ENCODE measurements at regions not wholly inside any gene's neighbourhood (a gene's known extent, or its start where the extent isn't known, plus 50 kb on each side); places are given as distances from the start of the nearest gene placed in this dataset.
"Not testable (repeated sequence)": the region's sequence is repeated elsewhere in the genome, so short reads cannot be mapped to it uniquely, and the experiment has no call there.

DNA sequence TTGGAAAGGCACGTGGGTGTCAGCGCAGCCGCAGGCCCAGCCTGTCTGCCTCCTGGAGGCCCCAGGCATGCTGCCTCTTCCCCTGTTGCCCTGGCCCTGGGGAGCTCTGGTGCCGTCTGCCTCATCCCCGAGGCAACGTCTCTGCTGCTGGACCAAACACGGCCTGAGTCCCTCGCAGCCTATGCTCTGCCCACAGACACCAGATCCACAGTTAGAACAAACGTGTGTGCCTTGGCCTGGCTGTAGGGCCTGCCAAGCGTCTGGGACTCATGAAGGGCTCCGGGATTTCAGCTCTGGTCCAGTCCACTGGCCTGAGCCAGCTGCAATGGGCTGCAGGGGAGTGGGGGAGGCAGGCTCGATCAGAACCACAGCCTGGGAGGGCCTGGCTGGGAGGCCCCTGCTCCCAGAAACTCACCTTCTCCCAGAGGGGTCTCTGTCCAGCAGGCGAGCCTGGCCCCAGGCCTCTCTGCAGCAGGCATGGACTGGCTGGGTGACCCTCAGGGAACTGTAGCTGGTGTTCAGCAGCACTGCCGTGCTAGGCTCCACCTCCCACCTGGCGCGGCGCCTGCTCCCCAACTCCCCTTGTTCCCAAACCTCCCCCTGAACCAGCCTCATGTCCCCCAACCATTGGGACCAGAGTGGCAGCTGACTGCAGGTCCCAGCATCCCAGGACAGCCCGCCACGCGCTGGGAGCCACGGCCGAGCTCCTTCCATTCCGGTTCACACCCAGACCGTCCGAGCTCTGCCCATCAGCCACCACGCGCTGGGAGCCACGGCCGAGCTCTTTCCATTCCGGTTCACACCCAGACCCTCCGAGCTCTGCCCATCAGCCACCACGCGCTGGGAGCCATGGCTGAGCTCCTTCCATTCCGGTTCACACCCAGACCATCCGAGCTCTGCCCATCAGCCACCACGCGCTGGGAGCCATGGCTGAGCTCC lies 197.0 kb downstream of the DLL1 start:
- no peak for DNase-seq

DNA sequence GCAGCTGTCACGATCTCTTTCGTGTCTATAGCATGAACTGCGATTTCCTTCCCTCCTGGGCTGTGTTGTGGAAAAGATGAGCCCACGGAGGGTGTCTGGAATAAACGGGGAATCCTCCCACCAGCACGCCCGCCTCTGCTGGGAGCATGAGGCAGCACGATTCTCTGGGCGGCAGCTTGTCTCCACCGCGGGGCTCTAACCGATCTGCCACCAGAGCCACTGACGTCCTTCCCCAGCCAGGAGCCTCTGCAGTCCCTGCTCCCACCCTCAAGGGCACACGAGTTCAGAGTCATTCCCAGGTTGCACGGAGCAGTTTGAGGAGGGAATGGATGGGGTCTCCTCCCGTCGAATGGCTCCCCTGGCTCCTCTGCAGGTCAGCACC lies 197.6 kb downstream of the DLL1 start:
- no peak for DNase-seq

DNA sequence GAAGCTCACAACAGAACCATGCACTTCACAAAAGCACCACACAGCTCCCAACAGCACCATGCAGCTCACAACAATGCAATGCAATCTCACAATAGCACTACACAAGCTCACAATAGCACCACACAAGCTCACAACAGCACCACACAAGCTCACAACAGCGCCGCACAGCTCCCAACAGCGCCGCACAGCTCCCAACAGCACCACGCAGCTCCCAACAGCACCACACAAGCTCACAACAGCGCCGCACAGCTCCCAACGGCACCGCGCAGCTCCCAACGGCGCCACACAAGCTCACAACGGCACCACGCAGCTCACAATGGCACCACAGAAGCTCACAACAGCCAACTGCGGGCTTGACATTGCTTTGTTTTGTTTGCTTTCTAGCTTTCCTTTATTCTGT lies 198.1 kb downstream of the DLL1 start:
- DNase-seq: no peak

DNA sequence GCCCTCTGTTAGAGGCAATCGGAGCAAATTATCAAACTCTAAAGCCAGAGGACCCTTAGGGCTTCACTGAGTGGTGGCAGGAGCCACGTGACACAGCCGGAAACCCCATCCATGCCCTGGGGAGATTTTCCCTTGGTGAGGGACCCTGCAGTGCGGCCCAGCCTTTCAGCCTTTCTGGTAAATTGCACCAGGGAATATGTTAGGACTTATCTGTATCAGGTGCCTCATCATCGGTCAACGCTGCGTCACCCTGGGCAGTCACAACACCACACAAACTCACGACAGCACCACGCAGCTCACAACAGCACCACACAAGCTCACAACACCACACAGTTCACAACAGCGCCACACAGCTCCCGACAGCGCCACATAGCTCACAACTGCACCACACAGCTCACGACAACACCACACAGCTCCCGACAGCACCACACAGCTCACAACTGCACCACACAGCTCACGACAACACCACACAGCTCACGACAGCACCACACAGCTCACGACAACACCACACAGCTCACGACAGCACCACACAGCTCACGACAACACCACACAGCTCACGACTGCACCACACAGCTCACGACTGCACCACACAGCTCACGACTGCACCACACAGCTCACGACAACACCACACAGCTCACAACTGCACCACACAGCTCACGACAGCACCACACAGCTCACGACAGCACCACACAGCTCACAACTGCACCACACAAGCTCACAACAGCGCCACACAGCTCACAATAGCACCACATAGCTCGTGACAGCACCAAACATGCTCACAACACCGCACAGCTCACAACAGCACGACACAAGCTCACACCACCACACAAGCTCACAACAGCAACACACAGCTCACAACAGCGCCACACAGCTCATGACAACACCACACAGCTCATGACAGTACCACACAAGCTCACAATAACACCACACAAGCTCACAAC lies 199.0 kb downstream of the DLL1 start:
- no peak for DNase-seq

DNA sequence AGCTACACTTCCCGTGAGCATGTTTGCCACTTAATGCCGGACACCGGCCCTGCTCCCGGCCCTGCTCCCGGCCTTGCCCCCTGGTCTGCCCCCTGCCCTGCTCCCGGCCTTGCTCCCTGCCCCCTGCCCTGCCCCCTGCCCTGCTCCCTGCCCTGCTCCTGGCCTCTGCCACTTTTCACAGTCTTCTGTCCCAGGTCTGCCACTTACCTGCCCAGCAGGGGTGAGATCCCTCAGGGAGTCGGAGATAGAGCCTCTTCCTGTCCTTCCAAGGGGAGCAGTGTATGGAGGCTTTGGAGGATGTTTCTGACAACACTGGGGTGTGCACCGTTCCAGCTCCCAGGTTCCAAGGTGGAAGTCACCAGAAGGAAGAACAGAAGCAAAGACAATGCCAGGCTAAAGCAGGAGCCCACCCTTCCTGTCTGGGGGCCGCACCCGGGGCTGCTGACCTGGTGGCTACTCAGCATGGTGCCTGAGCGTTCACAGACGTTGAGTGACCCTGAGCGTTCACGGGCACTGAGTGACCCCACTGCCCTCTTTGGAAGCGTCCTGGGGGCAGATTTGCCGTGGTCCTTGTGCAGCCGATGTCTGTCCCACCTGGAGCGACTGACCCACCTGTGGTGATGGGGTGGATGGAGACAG lies 199.8 kb downstream of the DLL1 start:
- DNase-seq: no peak

DNA sequence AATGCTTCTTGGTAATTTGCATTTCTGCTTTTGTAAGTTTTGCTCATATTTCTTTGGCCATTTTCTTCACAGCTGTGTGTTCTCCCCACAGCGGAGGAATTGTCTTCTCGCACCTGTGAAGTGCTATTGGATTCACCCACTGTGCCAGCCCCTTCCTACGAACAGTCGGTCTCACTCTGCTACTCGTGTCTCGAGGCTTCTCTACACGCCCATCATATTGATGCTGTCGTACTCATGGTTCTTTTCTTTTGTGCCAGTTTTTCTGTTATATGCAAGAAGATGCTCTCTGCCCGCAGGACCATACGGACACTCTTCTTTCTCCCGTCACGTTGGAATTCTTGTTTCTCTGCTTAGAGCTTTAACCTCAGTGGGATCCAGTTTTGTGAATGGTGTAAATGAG lies 200.3 kb downstream of the DLL1 start:
- DNase-seq: no peak

DNA sequence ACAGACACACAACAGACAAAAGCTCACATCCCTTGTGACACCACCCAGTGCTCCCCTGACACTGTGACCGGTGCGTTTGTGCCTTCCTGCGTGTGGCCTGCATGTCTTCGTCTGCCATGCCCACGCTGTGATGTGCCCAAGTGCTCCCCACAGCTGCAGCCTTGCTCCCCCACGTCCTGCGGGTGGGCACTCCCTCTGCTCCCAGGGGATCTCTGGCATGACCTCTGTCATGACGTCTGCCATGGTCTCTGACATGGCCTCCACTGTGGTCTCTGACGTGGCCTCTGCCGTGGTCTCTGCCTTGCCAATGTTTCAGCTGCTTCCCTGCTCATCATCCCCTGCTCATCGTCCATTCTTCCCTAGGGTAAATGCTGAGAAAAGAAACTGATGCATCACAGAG lies 200.9 kb downstream of the DLL1 start:
- no peak for DNase-seq

DNA sequence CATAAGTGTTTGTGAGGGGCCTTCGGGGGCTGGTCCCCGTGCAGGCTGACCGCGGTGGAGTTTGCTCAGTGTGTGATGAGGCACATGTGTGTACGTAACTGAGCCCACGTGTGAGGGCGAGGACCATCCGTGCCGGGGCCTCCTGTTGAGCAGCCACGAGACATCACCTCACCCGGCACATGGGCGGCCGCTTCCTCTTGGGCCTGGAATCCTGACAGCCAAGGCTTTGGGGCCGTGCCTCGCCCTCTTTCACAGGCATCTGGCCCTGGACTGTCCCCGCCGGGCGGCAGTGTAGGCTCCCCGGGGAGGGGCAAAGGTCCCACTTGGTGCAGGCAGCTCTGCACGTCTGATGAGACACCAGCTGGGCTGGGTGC lies 202.3 kb downstream of the DLL1 start:
- DNase-seq: no peak

DNA sequence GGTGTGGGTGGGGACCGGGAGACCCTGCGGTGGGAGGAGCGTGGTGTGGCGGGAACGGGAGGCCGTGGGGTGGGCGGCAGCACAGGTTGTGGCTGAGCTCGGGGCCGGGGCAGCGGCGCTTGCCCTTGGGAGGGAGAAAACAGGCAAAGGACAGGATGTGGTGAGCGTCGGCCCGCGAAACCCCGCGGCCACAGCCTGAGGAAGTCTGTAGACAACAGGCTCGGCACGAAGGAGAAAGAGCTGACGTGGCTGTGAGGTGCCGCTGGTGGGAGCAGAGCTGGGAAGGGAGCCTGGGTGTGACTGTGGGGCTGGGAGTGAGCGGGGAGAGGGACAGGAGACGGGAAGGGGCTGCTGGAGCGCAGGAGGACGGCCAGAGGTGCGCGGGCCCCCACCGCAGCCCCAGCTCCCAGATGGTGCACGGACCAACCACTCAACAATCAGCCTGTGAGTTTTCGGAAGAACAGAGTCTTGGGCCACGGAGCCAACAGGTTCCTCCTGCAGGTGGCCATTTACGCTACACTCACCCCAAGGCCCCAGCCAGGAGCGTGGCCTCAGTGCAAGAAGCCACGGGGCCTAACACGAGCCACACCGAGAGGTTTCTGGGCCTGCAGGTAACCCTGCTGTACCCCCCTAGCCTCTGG lies 202.8 kb downstream of the DLL1 start:
- DNase-seq: peak; percentile 27 to 30

DNA sequence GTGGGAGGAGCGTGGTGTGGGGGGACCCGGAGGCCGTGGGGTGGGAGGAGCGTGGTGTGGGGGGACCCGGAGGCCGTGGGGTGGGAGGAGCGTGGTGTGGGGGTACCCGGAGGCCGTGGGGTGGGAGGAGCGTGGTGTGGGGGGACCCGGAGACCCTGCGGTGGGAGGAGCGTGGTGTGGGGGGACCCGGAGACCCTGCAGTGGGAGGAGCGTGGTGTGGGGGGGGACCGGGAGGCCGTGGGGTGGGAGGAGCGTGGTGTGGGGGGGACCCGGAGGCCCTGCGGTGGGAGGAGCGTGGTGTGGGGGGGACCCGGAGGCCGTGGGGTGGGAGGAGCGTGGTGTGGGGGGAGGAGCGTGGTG lies 203.5 kb downstream of the DLL1 start:
- DNase-seq: not testable (repeated sequence)

DNA sequence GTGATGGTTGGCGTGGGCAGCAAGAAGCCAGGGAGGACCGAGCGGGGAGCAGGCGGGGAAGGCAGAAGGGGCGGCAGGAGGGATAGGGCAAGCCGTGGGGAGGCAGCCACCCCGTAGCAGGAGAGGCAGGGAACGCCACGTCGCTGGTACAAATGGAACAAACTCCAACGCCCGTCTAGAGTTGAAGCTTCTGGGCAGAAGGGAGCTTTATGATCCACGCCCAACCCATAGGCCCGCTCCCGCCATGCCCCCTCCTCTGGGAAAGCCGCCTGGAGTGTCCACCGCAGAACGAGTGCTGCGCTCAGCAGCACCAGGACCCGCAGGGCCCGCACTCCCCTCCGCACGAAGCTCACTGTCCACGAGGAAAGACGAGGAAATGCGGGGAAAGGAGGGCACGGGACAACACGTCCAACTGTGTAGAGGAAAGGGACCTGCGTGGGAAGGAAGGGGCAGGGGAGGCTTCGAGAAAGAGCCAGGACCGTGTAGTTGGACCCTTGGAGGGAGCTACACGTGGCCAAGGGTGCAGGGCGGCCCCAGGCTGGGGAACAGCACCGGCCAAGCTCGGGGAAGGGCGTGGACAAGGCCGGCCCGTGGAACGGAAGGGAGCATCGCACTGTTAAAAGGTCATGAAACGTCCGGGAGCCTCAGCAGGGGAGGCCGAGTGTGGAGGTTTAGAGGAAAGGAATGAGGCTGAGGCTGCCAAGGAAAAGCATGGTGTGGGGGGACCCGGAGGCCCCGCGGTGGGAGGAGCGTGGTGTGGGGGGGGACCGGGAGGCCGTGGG lies 204.0 kb downstream of the DLL1 start:
- no peak for DNase-seq

DNA sequence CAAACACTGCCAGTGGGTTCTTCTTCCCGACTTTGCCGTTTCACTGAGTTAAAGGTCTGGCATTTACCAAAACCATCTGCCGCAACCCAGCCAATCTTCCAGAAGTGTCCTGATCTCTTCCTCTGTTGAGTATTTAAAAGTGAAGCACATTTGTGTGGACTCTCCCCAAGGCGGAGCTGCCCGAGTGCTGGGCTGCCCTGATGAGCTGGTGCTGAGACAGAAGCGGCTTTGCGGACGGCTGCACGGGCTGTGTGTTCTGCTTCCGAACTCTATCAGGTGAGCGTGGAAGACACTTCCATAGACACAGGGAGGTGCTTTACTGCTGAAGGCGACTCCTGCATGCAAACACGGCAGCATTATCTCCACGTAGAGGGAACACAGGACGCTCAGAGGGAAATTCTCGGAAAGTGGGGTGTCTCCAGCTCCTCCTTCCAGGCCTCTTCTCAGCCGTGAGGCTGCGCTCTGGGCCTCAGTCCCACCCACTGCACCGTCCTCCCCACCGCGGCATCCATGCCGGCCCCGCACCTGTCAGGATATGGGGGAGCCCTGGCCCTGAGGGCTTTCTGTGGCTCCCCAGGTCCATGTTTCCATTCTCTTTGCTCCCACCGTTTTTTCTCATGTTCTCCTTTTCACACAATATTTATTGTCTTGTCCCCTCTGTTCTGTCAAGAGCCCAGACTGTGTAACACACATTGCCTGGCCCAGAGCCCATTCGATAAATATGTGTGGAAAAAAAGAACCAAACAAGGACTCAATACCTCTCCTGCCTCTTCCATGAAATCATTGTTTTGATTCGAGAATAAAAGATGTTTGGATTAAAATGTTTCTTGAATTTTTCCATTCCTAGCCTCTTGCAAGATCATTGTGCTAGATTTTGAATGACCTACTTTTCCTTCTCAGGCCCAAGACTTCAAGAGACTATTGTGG lies 205.1 kb downstream of the DLL1 start:
- DNase-seq: no peak

DNA sequence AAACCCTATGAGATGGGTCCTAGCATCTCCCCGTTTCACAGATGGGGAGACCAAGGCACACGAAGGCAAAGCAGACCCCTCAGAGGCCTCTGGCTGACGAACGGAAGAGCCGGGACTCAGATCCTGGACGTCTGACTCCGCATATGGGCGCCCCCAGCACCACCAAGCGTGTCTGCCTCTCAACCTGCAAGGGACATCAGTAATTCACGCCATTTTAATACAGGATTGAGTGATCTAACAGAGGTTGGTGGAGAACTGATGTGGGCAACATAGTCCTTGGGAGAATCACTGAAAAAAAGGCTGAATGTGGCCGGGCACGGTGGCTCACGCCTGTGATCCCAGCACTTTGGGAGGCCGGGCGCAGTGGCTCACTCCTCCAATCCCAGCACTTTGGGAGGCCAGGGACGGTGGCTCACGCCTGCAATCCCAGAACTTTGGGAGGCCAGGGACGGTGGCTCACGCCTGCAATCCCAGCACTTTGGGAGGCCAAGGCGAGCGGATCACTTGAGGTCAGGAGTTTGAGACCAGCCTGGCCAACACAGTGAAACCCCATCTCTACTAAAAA lies 206.6 kb downstream of the DLL1 start:
- DNase-seq: no peak

DNA sequence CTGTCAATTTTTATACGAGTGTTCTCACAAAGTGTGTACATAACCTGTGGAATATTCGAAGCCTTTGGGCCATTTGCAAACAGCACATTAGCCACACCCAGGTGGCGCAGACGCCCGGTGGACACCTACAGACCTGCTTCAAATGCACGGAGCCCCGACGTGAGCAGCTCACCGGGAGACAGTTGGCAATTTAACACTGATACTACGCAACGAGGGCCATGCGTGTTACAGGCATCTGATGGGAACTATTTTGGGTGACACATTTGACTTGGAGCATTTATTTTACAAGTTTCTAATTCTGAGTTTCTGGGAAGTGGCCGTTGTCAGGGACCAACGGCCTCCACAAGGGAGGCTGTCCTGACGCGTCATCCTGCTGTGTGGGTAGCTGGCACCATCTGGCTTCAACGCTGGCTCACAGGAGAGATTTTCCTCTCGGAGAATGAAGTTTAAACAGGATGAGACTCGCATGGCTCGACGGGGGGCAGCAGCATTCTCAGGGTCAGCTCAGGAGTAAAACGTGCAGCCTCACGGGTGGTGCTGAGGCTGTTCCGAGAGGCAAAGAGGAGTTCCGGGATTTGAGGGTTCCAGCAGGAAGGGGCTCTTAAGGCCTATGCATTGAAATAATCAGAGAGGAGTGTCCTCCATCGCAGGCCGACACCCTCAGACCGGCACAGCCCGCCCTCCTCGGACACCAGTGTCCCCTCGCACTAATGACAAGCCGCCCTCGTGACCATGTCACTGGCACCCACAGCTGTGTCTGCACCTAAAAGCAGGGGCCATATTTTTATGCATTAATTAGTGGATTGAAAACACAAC lies 207.4 kb downstream of the DLL1 start:
- no peak for DNase-seq

DNA sequence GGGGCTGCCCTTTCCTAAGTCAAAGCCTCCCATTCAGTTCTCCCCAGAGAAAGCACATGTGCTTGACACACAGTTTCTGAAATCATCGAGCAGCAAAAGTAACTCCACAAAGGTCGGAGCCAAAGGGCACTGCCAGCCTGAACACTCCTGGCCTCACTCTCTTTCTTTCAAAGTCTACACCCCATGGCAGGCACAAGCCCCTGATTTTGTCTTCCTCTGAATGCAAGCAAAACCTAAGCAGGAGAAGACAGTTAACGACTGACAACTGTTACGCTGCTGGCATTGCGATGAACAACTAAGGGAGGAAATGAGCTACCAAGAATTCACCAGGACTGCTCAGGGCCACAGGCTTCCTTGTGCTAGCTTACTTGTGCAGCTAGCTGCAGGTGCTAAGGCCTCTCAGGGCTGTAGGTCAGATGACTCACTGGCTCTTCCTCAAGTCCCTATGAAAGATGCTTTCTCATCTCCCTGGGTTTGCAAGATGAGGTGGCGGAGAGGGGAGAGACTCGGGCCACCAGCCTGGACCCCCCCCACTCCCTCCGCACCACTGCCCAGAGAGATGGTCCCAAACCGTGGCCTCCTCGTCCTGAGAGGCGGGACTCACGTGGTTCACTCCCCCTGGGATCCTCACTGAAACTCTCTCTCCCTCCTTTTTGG lies 208.2 kb downstream of the DLL1 start:
- DNase-seq: no peak

DNA sequence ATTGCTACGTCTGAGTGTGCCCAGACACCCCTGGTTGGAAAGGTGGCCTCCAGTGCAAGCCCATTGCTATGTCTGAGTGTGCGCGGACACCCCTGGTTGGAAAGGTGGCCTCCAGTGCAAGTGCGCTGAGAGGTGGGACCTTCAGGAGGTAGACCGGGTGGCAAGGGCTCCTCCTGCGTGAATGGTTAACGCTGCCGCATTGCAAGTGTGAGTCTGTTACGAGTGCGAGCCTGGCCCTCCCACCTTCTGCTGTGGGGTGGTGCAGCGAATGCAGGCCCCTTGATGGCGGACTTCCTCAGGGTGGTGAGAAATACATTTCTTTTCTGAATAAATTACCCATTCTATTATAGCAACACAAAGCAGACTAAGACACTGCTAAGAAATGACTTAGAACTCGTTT lies 208.8 kb downstream of the DLL1 start:
- DNase-seq: no peak

DNA sequence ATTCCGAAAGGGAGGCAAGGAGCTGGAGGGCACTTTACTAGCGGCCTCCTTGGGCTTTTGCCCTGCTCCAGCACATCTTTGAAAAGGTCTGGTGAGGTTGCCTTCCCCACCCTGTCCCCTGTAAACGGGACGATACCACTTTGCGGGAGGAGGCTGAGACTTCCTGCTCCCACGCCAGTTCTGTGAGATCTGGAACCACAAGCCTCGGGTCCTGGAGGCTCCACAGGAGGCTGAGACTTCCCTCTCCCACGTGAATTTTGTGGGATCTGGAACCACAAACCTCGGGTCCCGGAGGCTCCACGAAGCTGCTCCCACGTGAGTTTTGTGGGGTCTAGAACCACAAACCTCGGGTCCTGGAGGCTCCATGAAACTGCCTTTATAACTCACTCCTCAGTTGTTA lies 209.3 kb downstream of the DLL1 start:
- no peak for DNase-seq

DNA sequence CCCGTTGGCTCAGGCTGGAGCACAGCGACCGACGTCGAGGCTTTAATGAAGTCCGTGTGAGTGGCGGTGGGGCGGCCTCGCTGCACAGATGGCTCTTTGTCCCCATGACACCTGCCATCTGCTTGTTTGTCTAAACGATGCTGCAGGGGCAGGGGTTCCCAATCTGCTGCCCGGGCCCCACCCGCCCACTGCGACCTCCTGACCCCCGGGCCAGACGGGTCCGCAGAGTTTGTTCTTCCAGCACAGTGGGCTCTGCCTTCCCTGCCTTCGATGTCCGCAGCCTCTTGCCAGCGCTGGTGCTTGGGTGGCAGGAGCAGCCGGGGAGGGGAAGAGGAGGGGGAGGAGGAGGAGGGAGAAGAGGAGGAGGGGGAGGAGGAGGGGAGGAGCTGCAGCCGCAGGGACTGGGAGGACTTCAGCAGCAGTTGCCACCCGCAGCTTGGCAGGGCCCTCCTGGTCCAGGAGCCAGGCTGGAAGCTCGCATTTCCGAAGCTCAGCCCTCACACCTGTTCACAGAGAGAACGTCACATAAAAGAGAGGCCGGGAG lies 210.0 kb downstream of the DLL1 start:
- no peak for DNase-seq

Measured in stimulated activated CD4-positive, alpha-beta T cell treated with anti-CD3 and anti-CD28 coated beads, Interleukin-2, amount 100 ng/mL, for 48 hours (primary cell).